T-helper 2 cell (primary cell): ENCODE measurements at regions not wholly inside any gene's neighbourhood (a gene's known extent, or its start where the extent isn't known, plus 50 kb on each side); places are given as distances from the start of the nearest gene placed in this dataset.
A peak's percentile ranks its signal among the peaks of the same experiment; 100 is the strongest.
"Not testable (repeated sequence)": the region's sequence is repeated elsewhere in the genome, so short reads cannot be mapped to it uniquely, and the experiment has no call there.

Source experiments
- DNase-seq, 5 experiments: peaks; one replicate each; pipeline versions ENCODE4 v3.0.0 to v3.0.0-alpha.2; 2012 to 2022

DNA sequence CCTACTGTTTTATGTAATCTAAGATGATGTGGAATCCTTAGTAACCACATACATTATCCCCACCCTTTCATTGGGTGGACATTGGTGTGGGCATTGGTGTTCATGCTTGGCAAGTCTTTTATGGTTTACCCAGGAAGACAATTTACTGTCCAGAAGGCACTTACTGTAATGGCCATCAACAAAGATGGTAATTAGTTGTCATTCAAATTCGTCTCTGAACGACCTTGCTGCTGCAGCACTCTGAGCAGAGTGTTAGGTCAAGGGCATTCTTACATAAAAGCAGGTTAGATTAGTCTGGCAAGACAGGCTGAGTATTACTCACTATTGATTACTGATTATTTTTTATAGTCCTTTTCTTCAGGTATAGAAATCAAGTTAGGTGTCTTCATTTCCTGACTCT is 447.9 kb downstream of the XIRP2 start:
- DNase-seq, result no peak

DNA sequence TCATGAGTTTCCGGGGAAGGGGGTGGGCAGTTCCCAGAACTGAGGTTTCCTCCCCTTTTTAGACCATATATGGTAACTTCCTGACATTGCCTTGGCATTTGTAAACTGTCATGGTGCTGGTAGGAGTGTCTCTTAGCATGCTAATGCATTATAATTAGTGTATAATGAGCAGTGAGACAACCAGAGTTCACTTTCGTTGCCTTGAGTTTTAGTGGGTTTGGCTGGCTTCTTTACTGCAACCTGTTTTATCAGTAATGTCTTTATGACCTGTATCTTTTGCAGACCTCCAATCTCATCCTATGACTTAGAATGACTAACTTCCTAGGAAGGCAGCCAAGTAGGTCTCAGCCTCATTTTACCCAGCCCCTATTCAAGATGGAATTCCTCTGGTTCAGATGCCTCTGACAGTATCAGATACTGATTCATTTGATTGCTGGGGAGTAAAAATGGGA is 447.3 kb downstream of the XIRP2 start:
- DNase-seq, result no peak

GRCh38 chr2:167334146-167334742 is 446.0 kb downstream of the XIRP2 start:
- no peak for DNase-seq

DNA sequence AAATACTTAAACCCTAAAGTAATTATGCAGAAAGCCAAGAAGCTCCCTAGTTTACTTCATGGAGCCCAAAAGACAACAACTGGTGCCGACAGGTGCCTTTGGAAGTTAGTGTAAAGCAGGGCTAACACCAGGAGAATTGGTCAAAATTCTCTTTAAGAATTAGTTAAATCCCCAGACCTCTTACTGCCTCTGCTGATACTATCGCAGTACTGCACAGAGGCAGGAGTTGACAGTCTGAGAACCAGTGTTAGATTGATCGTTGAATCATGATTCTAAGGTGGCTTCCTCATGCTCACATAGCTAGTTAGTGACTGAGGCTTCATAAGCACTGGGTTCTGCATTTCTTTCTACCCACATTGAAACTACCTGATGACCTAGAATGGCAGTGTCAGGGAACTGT is 445.0 kb downstream of the XIRP2 start:
- DNase-seq, result no peak

- no peak for DNase-seq
Observed at GRCh38 chr2:167332358-167332757, 444.1 kb downstream of the XIRP2 start.

- DNase-seq, result peak in 1 of 5 experiments; percentile 11
Observed at GRCh38 chr2:167331636-167332232, 443.5 kb downstream of the XIRP2 start.

- DNase-seq, result not testable (repeated sequence)
Observed at GRCh38 chr2:167328808-167329207, 440.5 kb downstream of the XIRP2 start.

DNA sequence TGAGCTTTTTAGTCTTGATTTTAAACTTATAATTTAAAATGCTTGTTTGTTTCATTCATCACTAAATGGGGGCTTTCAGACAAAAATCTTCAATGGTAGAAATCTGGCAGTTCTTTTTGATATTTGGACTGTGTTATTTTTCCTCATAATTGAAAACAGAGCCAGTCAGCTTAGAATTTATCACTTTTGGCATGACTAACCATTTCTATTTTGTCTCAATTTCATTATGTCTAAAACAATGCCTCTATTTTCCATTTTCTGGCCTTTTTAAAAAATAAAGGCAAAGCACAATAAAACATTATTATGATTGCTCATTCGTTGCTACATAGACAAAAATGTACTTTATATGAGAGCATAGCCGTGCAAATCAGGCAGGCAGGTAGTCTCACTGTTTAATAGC is 434.5 kb downstream of the XIRP2 start:
- no peak for DNase-seq

DNA sequence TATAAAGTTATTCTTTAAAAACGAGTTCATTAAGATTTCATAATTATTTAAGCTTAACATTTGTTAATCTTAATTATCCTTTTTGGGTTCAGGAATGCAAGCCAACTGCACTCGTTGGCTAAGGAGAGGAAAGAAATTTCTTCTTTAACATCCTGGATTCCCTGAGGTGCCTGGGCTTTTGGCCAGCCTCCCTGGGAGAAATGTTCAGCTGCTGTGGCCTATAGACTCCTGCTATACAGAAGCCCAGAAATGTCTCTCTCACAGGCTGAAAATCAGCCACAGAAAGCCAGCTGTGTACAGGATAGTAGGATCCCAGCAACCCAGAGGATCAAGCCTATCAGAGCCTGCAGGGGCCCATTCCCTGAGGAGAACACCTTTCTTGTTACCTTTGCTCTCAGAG is 430.3 kb downstream of the XIRP2 start:
- no peak for DNase-seq

- DNase-seq, result no peak
Observed at GRCh38 chr2:167310442-167310841, 422.2 kb downstream of the XIRP2 start.
